Suprapubic skin (tissue), 4 donors: ENCODE measurements at regions not wholly inside any gene's neighbourhood (a gene's known extent, or its start where the extent isn't known, plus 50 kb on each side); places are given as distances from the start of the nearest gene placed in this dataset.
A peak's percentile ranks its signal among the peaks of the same experiment; 100 is the strongest.

Experiments
- DNase-seq, 2 donors: peaks; one replicate each; pipeline ENCODE4 v3.0.0-alpha.2; 2019; ENCODE audit warnings: low spot score in 2 of 2
- H3K27ac ChIP-seq: fragments of 200-600 bp; sonication (generic); one replicate; pipeline ENCODE4 v1.5.1; 2019
- H3K27me3 ChIP-seq: fragments of 200-600 bp; sonication (generic); one replicate; pipeline ENCODE4 v1.5.1; 2019
- H3K36me3 ChIP-seq: fragments of 200-600 bp; sonication (generic); one replicate; pipeline ENCODE4 v1.5.1; 2019
- H3K4me1 ChIP-seq: fragments of 200-600 bp; sonication (generic); one replicate; pipeline ENCODE4 v1.5.1; 2019
- H3K4me3 ChIP-seq: fragments of 200-600 bp; sonication (generic); one replicate; pipeline ENCODE4 v1.5.1; 2019; ENCODE audit warnings: mild to moderate bottlenecking
- H3K9me3 ChIP-seq: fragments of 200-600 bp; sonication (generic); one replicate; pipeline ENCODE4 v1.5.1; 2019
- EP300 ChIP-seq: sonication (generic); formaldehyde crosslinking; IDR thresholded peaks from one replicate; pipeline ENCODE4 v1.6.1; 2017; ENCODE audit warnings: antibody characterized with exemption
- POLR2A ChIP-seq, 2 donors: fragments of 450-650 bp; IDR thresholded peaks; one replicate each; pipeline ENCODE4 v1.6.1; 2017; ENCODE audit warnings: antibody characterized with exemption in 2 of 2, mild to moderate bottlenecking in 2 of 2, moderate library complexity in 2 of 2
- POLR2AphosphoS5 ChIP-seq, 3 donors: sonication (generic); formaldehyde crosslinking; IDR thresholded peaks; one replicate each; pipeline ENCODE4 v1.6.1; 2017; ENCODE audit warnings: antibody characterized with exemption in 3 of 3
- WGBS: methylation state at CpG from one replicate; pipeline ENCODE4 v1.1.5; 2018; 5-methylcytosine and 5-hydroxymethylcytosine counted together
- TF ChIP-seq, protein P1 (sequence below), 2 donors: fragments of 200-600 bp in 1 of 2; fragments of 450-650 bp in 1 of 2; sonication (generic) in 1 of 2; IDR thresholded peaks; one replicate each; pipeline ENCODE4 v1.5.1; 2016 to 2019; ENCODE audit warnings: antibody characterized with exemption in 2 of 2, mild to moderate bottlenecking in 1 of 2, moderate library complexity in 1 of 2

DNA sequence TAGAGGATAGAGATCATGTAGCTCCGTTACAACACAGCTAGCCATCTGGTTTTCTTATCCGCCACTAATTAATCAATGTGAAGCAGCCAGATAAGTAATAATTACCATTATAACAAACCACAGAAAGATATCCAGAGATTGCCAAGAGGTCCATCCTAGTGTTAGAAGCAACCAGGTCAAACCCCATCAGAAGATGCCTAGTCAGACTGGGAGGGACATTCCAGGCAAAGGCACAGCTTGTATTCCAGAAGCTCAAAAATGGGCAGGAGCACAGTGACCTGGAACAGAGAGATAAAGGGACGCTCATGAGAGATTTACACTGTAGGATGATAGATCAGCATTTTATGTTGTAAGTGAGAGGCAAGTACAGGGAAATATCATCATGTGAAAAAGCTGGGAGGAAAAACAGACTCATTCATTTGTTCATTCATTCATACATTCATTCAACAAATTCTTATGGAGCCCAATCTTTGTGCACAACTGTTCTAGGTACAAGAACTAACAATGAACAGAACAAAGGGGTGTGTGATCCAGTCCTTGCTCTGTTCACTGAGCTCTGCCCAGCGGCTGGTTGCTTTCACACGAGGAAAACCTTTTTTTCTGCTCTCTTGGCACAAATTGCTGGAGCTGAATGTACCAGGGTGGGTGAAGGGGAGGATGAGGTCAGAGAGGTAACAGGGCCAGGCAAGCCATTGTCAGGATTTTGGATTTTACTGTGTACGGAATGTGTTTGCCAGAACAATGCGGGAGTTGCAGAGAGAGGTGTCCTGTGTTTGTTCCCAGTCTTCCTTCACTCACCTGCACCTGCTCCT lies 240.8 kb upstream of the FGGY start:
- Histone ChIP-seq H3K36me3 (no peaks in the 10 kb centered on the region), H3K4me3 (peak overlapping the region; percentile 20), H3K4me1 (peaks cover 39% of the 10 kb centered on the region), H3K9me3 (no peaks in the 10 kb centered on the region), H3K27me3 (no peaks in the 10 kb centered on the region), H3K27ac (peak overlapping the region; percentile 86)
- DNase-seq, result no peak
- WGBS, result 53% methylated on average over 7 of the region's 7 CpGs
- TF ChIP-seq POLR2A (IDR thresholded peaks at IDR 0.05) (no peak), EP300 (no peak), POLR2AphosphoS5 (IDR thresholded peaks at IDR 0.05) (peak in 1 of 3 donors; percentile 55)

DNA sequence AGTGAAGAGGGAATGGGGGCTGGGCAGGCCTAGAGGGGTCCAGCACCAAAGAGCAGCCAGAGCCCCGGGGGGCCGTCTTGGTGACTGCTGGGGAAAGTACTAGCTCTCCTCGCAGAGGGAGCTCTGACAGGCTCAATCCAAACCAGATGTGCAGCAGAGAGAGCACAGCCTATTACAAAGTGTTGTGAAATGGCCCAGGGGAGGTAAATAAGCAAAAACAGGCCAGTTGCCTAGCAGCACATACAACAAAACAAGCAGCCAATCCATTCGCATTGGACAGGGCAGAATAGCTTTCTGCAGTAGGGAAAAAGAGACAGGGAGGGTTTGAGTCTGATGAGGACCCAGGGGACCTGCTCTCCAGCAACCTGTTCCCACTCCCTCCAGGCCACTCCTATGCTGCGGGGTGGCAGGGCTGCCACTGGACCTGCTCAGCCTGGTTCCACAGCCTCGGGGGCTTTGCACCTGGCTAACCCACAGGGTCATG lies 239.6 kb upstream of the FGGY start:
- TF ChIP-seq POLR2A (IDR thresholded peaks at IDR 0.05), result no peak
- no peak for TF ChIP-seq EP300
- TF ChIP-seq POLR2AphosphoS5 (IDR thresholded peaks at IDR 0.05), result peak; percentile 54 to 99 (median 95)
- TF ChIP-seq, protein P1, sequence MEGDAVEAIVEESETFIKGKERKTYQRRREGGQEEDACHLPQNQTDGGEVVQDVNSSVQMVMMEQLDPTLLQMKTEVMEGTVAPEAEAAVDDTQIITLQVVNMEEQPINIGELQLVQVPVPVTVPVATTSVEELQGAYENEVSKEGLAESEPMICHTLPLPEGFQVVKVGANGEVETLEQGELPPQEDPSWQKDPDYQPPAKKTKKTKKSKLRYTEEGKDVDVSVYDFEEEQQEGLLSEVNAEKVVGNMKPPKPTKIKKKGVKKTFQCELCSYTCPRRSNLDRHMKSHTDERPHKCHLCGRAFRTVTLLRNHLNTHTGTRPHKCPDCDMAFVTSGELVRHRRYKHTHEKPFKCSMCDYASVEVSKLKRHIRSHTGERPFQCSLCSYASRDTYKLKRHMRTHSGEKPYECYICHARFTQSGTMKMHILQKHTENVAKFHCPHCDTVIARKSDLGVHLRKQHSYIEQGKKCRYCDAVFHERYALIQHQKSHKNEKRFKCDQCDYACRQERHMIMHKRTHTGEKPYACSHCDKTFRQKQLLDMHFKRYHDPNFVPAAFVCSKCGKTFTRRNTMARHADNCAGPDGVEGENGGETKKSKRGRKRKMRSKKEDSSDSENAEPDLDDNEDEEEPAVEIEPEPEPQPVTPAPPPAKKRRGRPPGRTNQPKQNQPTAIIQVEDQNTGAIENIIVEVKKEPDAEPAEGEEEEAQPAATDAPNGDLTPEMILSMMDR (IDR thresholded peaks at IDR 0.05), result peak in 1 of 2 donors; percentile 3
- 26% methylated on average over 6 of the region's 6 CpGs for WGBS
- H3K9me3 ChIP-seq, result no peaks in the 10 kb centered on the region
- peak overlapping the region; percentile 86 for H3K27ac ChIP-seq
- H3K4me3 ChIP-seq, result peak overlapping the region; percentile 22
- H3K36me3 ChIP-seq, result no peaks in the 10 kb centered on the region
- peaks cover 42% of the 10 kb centered on the region for H3K4me1 ChIP-seq
- DNase-seq, result peak; percentile 90 to 93
- no peaks in the 10 kb centered on the region for H3K27me3 ChIP-seq

DNA sequence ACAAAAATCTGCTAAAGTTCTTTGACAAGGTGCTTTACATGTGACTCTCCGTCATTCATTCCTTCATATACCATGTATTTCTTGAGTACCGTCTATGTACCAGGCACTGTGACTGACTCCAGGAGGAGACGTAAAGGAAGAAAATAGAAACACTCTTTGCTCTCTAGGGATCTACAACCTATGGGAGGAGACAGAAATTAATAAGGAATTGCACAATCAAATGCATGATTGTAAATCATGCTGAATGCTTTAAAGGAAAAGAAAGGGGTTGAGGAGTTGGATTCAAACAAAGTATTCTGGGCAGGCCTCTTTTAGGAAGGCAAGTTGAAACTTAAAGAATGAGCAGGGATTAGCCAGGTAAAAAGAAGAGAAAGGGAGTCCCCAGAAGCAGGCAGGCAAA lies 239.1 kb upstream of the FGGY start:
- Histone ChIP-seq H3K27ac (peak overlapping the region; percentile 86), H3K27me3 (no peaks in the 10 kb centered on the region), H3K4me1 (peaks cover 40% of the 10 kb centered on the region), H3K4me3 (peak overlapping the region; percentile 22), H3K36me3 (no peaks in the 10 kb centered on the region), H3K9me3 (no peaks in the 10 kb centered on the region)
- WGBS, result 66% methylated on average over 3 of the region's 3 CpGs
- TF ChIP-seq, protein P1 (IDR thresholded peaks at IDR 0.05), result no peak
- TF ChIP-seq EP300 (no peak), POLR2AphosphoS5 (IDR thresholded peaks at IDR 0.05) (no peak), POLR2A (IDR thresholded peaks at IDR 0.05) (no peak)
- DNase-seq, result no peak

DNA sequence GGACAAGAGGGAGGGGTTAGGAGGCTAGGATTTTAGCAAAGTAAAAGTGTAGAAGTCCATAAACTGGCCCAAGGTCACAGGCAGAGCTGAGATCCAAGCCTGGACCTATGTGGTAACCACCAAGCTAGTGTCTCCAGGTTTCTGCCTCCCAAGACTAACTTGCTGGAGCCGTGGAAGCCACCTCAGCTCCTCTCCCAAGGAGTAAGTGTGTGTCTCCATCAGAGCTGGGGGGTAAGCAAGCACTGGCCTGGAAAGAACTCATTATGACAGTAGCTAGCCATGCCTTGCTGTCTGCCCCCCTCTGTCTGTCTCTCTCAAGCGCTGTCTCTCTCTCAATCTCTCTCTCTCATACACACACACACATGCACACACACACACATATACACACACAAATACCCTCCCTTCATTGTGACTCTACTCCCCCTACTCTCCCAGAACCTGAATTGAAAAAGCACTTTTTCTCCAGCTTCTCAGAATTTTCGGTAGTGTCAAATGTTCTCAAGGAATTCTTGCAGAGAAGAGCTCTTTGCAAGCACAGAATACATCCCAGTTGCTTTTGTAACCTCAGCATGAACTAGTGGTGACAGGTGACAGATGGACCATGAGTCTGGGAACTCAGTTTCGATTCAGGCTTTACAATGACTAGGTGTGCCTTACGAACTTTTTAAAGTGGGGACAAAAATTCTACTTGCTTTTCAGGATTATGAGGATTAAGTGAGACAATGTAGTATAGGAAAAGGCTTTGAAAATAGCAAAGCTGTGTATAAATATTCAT lies 238.0 kb upstream of the FGGY start:
- no peak for TF ChIP-seq POLR2A (IDR thresholded peaks at IDR 0.05)
- TF ChIP-seq, protein P1 (IDR thresholded peaks at IDR 0.05), result no peak
- TF ChIP-seq POLR2AphosphoS5 (IDR thresholded peaks at IDR 0.05), result no peak
- no peak for TF ChIP-seq EP300
- 85% methylated on average over 5 of the region's 5 CpGs for WGBS
- no peak for DNase-seq
- H3K36me3 ChIP-seq, result no peaks in the 10 kb centered on the region
- H3K27me3 ChIP-seq, result no peaks in the 10 kb centered on the region
- H3K27ac ChIP-seq, result peak overlapping the region; percentile 86
- no peaks in the 10 kb centered on the region for H3K9me3 ChIP-seq
- H3K4me3 ChIP-seq, result no peak overlapping the region
- H3K4me1 ChIP-seq, result peaks cover 40% of the 10 kb centered on the region

DNA sequence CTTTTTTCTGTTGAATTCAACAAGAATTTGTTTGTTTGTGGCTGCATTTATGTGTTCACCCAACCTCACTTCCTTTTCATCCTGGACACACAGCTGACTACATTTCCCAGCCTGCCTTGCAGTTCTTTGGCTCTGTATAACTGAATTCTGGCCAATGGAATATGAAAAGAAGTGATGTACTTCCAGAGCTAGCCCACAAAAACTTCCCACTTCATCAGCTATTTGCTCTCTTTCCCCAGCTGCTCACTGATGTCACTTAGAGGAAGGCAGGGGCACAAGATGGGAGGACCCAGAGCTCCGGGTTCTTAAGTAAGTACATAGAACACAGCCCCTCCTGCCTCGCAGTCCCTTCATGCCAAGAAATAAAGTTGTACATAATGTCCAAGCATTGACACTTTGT lies 235.0 kb upstream of the FGGY start:
- peaks cover 23% of the 10 kb centered on the region for H3K4me1 ChIP-seq
- WGBS, result 43% methylated on average over 2 of the region's 2 CpGs
- H3K9me3 ChIP-seq, result no peaks in the 10 kb centered on the region
- TF ChIP-seq, protein P1 (IDR thresholded peaks at IDR 0.05), result no peak
- TF ChIP-seq POLR2A (IDR thresholded peaks at IDR 0.05), result peak in 1 of 2 donors; percentile 45
- peak in 2 of 3 donors; percentile 47 to 60 for TF ChIP-seq POLR2AphosphoS5 (IDR thresholded peaks at IDR 0.05)
- TF ChIP-seq EP300, result no peak
- H3K27ac ChIP-seq, result peak overlapping the region; percentile 76
- no peaks in the 10 kb centered on the region for H3K36me3 ChIP-seq
- H3K4me3 ChIP-seq, result peak overlapping the region; percentile 19
- peak; percentile 86 to 90 for DNase-seq
- no peaks in the 10 kb centered on the region for H3K27me3 ChIP-seq
